HepG2 (cell line): ENCODE measurements at regions not wholly inside any gene's neighbourhood (a gene's known extent, or its start where the extent isn't known, plus 50 kb on each side); places are given as distances from the start of the nearest gene placed in this dataset.

Experiments used
- ATF4 ChIP-seq, 2 experiments: fragments of 450-650 bp in 1 of 2; sonication (generic) in 1 of 2; formaldehyde crosslinking; IDR thresholded peaks; 2 replicates each; pipeline versions ENCODE4 v1.5.0 to v1.8.0; 2020 to 2022; ENCODE audit warnings: mild to moderate bottlenecking in 1 of 2, missing genetic modification reagents in 1 of 2
- CTCF ChIP-seq: sonication (generic); formaldehyde crosslinking; IDR thresholded peaks from 2 replicates; pipeline ENCODE4 v1.5.0; 2020; ENCODE audit warnings: mild to moderate bottlenecking, missing genetic modification reagents, moderate library complexity
- FIP1L1 ChIP-seq: fragments of 200-400 bp; formaldehyde crosslinking; IDR thresholded peaks from 2 replicates; pipeline ENCODE4 v1.6.1; 2018; ENCODE audit warnings: low read depth, mild to moderate bottlenecking, low read length, moderate library complexity, borderline replicate concordance; ENCODE audit not compliant: insufficient read depth
- FOXJ3 ChIP-seq: sonication (generic); formaldehyde crosslinking; IDR thresholded peaks from 2 replicates; pipeline ENCODE4 v1.4.0; 2020; ENCODE audit warnings: missing genetic modification reagents, mild to moderate bottlenecking, borderline replicate concordance
- GABPB1 ChIP-seq: IDR thresholded peaks from 2 replicates; pipeline ENCODE4 v1.6.1; 2016; ENCODE audit warnings: mild to moderate bottlenecking, missing genetic modification reagents, moderate library complexity, missing compliant biosample characterization
- KDM6A ChIP-seq: IDR thresholded peaks from 2 replicates; pipeline ENCODE4 v1.6.1; 2016; ENCODE audit warnings: low read depth
- MED8 ChIP-seq: sonication (generic); formaldehyde crosslinking; IDR thresholded peaks from 2 replicates; pipeline ENCODE4 v1.8.1; 2023; ENCODE audit warnings: mild to moderate bottlenecking, missing genetic modification reagents; ENCODE audit not compliant: insufficient replicate concordance
- NR2C2 ChIP-seq: sonication (generic); formaldehyde crosslinking; IDR thresholded peaks from 2 replicates; pipeline ENCODE4 v1.4.0; 2020; ENCODE audit warnings: missing genetic modification reagents, mild to moderate bottlenecking, moderate library complexity, borderline replicate concordance
- RAD21 ChIP-seq: fragments of 450-650 bp; formaldehyde crosslinking; IDR thresholded peaks from 2 replicates; pipeline ENCODE4 v1.5.0; 2020; ENCODE audit warnings: mild to moderate bottlenecking
- RFX1 ChIP-seq: fragments of 450-650 bp; IDR thresholded peaks from 2 replicates; pipeline ENCODE4 v1.6.1; 2017
- SPEN ChIP-seq: sonication (generic); formaldehyde crosslinking; IDR thresholded peaks from 2 replicates; pipeline ENCODE4 v1.5.1; 2020; ENCODE audit warnings: low read depth, mild to moderate bottlenecking, missing genetic modification reagents
- ZC3H13 ChIP-seq: sonication (generic); formaldehyde crosslinking; IDR thresholded peaks from 2 replicates; pipeline ENCODE4 v1.8.1; 2023; ENCODE audit warnings: mild to moderate bottlenecking, missing genetic modification reagents, moderate library complexity
- ZFP62 ChIP-seq: sonication (generic); formaldehyde crosslinking; IDR thresholded peaks from 2 replicates; pipeline ENCODE4 v1.4.0; 2020; ENCODE audit warnings: missing genetic modification reagents
- ZFX ChIP-seq: sonication (generic); formaldehyde crosslinking; IDR thresholded peaks from 2 replicates; pipeline ENCODE4 v1.4.0; 2020; ENCODE audit warnings: mild to moderate bottlenecking, low read depth, missing genetic modification reagents, moderate library complexity
- ZMYM4 ChIP-seq: sonication (generic); formaldehyde crosslinking; IDR thresholded peaks from 2 replicates; pipeline ENCODE4 v1.8.1; 2023; ENCODE audit warnings: mild to moderate bottlenecking, missing genetic modification reagents
- ZNF251 ChIP-seq: sonication (generic); formaldehyde crosslinking; IDR thresholded peaks from 2 replicates; pipeline ENCODE4 v1.9.0; 2021; ENCODE audit warnings: mild to moderate bottlenecking, missing genetic modification reagents
- ZNF256 ChIP-seq: sonication (generic); formaldehyde crosslinking; conservative IDR thresholded peaks from 2 replicates; pipeline ENCODE4 v1.4.0; 2020; ENCODE audit warnings: missing genetic modification reagents
- ZNF30 ChIP-seq: sonication (generic); formaldehyde crosslinking; IDR thresholded peaks from 2 replicates; pipeline ENCODE4 v1.5.0; 2020; ENCODE audit warnings: mild to moderate bottlenecking, missing genetic modification reagents
- ZNF333 ChIP-seq: sonication (generic); formaldehyde crosslinking; IDR thresholded peaks from 2 replicates; pipeline ENCODE4 v1.4.0; 2020; ENCODE audit warnings: mild to moderate bottlenecking, missing genetic modification reagents, borderline replicate concordance
- ZNF766 ChIP-seq: sonication (generic); formaldehyde crosslinking; IDR thresholded peaks from 2 replicates; pipeline ENCODE4 v1.5.0; 2020; ENCODE audit warnings: missing genetic modification reagents, borderline replicate concordance
- TF ChIP-seq, protein P1 (sequence below): sonication (generic); formaldehyde crosslinking; IDR thresholded peaks from 2 replicates; pipeline ENCODE4 v1.8.0; 2022; ENCODE audit warnings: mild to moderate bottlenecking, missing genetic modification reagents; ENCODE audit not compliant: insufficient replicate concordance
- TF ChIP-seq, protein P2 (sequence below): sonication (generic); formaldehyde crosslinking; IDR thresholded peaks from 2 replicates; pipeline ENCODE4 v1.4.0; 2020; ENCODE audit warnings: missing genetic modification reagents; ENCODE audit errors: not compliant biosample characterization
- TF ChIP-seq, protein P3 (sequence below): sonication (generic); formaldehyde crosslinking; IDR thresholded peaks from 2 replicates; pipeline ENCODE4 v1.4.0; 2020; ENCODE audit warnings: missing genetic modification reagents

GRCh38 chr9:113657765-113658544, 194.4 kb downstream of the RGS3 start (continued):
- TF ChIP-seq CTCF (peak; percentile 99), FOXJ3 (no peak), NR2C2 (CRISPR knock-in tag) (no peak), ZNF251 (CRISPR knock-in tag) (no peak), ATF4 (CRISPR knock-in tag; IDR thresholded peaks at IDR 0.05) (no peak), ZMYM4 (CRISPR knock-in tag) (no peak), ZFP62 (CRISPR knock-in tag) (no peak), MED8 (CRISPR knock-in tag) (no peak), KDM6A (no peak), RAD21 (CRISPR knock-in tag) (peak; percentile 99), ZC3H13 (no peak), ZNF333 (CRISPR knock-in tag) (no peak), ZNF256 (no peak), FIP1L1 (no peak), SPEN (no peak), RFX1 (no peak), ZNF766 (no peak), GABPB1 (peak; percentile 26; the same call in 1 of the 2 replicates), ZFX (no peak), ZNF30 (CRISPR knock-in tag) (no peak)
- TF ChIP-seq, protein P1, sequence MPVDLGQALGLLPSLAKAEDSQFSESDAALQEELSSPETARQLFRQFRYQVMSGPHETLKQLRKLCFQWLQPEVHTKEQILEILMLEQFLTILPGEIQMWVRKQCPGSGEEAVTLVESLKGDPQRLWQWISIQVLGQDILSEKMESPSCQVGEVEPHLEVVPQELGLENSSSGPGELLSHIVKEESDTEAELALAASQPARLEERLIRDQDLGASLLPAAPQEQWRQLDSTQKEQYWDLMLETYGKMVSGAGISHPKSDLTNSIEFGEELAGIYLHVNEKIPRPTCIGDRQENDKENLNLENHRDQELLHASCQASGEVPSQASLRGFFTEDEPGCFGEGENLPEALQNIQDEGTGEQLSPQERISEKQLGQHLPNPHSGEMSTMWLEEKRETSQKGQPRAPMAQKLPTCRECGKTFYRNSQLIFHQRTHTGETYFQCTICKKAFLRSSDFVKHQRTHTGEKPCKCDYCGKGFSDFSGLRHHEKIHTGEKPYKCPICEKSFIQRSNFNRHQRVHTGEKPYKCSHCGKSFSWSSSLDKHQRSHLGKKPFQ (CRISPR knock-in tag): no peak
- TF ChIP-seq, protein P2, sequence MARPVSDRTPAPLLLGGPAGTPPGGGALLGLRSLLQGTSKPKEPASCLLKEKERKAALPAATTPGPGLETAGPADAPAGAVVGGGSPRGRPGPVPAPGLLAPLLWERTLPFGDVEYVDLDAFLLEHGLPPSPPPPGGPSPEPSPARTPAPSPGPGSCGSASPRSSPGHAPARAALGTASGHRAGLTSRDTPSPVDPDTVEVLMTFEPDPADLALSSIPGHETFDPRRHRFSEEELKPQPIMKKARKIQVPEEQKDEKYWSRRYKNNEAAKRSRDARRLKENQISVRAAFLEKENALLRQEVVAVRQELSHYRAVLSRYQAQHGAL: no peak
- TF ChIP-seq, protein P3, sequence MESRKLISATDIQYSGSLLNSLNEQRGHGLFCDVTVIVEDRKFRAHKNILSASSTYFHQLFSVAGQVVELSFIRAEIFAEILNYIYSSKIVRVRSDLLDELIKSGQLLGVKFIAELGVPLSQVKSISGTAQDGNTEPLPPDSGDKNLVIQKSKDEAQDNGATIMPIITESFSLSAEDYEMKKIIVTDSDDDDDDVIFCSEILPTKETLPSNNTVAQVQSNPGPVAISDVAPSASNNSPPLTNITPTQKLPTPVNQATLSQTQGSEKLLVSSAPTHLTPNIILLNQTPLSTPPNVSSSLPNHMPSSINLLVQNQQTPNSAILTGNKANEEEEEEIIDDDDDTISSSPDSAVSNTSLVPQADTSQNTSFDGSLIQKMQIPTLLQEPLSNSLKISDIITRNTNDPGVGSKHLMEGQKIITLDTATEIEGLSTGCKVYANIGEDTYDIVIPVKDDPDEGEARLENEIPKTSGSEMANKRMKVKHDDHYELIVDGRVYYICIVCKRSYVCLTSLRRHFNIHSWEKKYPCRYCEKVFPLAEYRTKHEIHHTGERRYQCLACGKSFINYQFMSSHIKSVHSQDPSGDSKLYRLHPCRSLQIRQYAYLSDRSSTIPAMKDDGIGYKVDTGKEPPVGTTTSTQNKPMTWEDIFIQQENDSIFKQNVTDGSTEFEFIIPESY: 0 out of 2 replicates have a peak, but pooled peaks have one; percentile 15
